Activated B cell treated with CpG ODN at 0.5 μM for 24 hours (primary cell): ENCODE measurements at regions not wholly inside any gene's neighbourhood (a gene's known extent, or its start where the extent isn't known, plus 50 kb on each side); places are given as distances from the start of the nearest gene placed in this dataset.

Source experiments
- ATAC-seq: fragments of 200-7000 bp; cut with Tn5 transposase; one replicate; pipeline ENCODE4 v1.10.0; 2021; ENCODE audit warnings: low read depth, mild to moderate bottlenecking, moderate library complexity
- CTCF ChIA-PET: fragments of 350-600 bp; sonication (Branson Sonifier 250); formaldehyde crosslinking; loops from one replicate; lab custom pipeline; 2021; ENCODE audit warnings: antibody characterized with exemption; lab: Charles Lee
- POLR2A ChIA-PET: fragments of 350-600 bp; sonication (Branson Sonifier 250); formaldehyde crosslinking; loops from one replicate; lab custom pipeline; 2021; ENCODE audit warnings: antibody characterized with exemption; lab: Charles Lee
- DNase-seq: peaks from one replicate; pipeline ENCODE4 v3.0.0; 2022
- H3K27ac Mint-ChIP-seq: one replicate; pipeline ENCODE4 v1.8.0; 2020; ENCODE audit warnings: mixed read lengths
- H3K27me3 Mint-ChIP-seq: one replicate; pipeline ENCODE4 v1.8.0; 2021; ENCODE audit warnings: mixed read lengths
- H3K36me3 Mint-ChIP-seq: one replicate; pipeline ENCODE4 v1.8.0; 2021; ENCODE audit warnings: low read depth, mixed read lengths
- H3K4me1 Mint-ChIP-seq: one replicate; pipeline ENCODE4 v1.8.0; 2021; ENCODE audit warnings: mixed read lengths
- H3K4me3 Mint-ChIP-seq: one replicate; pipeline ENCODE4 v1.8.0; 2020; ENCODE audit warnings: mild to moderate bottlenecking, mixed read lengths
- H3K9me3 Mint-ChIP-seq: one replicate; pipeline ENCODE4 v1.8.0; 2020; ENCODE audit warnings: mixed read lengths
- intact Hi-C: fragments of 100-400 bp; cut with micrococcal nuclease; formaldehyde crosslinking; loops from one replicate; pipeline ENCODE4 v1.15.1; 2024
- TF ChIP-seq, protein P1 (sequence below): fragments of 200-600 bp; IDR thresholded peaks from one replicate; pipeline ENCODE4 v1.8.0; 2022; ENCODE audit warnings: antibody characterized with exemption, mild to moderate bottlenecking

DNA sequence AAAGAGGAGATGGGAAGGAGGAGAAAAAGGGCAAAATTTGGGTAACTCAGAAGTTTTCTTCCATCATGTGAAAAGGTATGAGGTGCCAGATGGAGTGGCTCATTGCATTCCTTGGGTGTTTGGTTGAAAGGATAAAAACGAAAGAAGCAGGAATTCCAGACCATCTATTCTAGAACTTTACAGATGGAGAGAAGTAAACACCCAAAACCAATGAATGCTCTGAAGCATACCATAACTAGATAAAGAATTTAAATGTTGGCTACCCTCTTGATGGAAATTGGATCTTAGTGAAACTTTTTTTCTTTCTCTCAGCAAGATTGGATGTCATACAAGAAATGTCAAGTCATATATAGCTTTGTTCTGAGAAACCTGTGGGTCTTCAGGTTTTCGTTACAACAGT is 175.6 kb upstream of the FAR2 start:
- H3K36me3 Mint-ChIP-seq, result no peaks in the 10 kb centered on the region
- H3K9me3 Mint-ChIP-seq, result peaks cover 2% of the 10 kb centered on the region
- DNase-seq (no peak), ATAC-seq (no peak)
- H3K4me1 Mint-ChIP-seq, result no peaks in the 10 kb centered on the region
- CTCF ChIA-PET, result no interaction called here
- no peak overlapping the region for H3K27ac Mint-ChIP-seq
- no peaks in the 10 kb centered on the region for H3K27me3 Mint-ChIP-seq
- H3K4me3 Mint-ChIP-seq, result no peak overlapping the region
- TF ChIP-seq, protein P1, sequence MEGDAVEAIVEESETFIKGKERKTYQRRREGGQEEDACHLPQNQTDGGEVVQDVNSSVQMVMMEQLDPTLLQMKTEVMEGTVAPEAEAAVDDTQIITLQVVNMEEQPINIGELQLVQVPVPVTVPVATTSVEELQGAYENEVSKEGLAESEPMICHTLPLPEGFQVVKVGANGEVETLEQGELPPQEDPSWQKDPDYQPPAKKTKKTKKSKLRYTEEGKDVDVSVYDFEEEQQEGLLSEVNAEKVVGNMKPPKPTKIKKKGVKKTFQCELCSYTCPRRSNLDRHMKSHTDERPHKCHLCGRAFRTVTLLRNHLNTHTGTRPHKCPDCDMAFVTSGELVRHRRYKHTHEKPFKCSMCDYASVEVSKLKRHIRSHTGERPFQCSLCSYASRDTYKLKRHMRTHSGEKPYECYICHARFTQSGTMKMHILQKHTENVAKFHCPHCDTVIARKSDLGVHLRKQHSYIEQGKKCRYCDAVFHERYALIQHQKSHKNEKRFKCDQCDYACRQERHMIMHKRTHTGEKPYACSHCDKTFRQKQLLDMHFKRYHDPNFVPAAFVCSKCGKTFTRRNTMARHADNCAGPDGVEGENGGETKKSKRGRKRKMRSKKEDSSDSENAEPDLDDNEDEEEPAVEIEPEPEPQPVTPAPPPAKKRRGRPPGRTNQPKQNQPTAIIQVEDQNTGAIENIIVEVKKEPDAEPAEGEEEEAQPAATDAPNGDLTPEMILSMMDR, result no peak
- POLR2A ChIA-PET, result no interaction called here
- intact Hi-C loops, result no loop called here

DNA sequence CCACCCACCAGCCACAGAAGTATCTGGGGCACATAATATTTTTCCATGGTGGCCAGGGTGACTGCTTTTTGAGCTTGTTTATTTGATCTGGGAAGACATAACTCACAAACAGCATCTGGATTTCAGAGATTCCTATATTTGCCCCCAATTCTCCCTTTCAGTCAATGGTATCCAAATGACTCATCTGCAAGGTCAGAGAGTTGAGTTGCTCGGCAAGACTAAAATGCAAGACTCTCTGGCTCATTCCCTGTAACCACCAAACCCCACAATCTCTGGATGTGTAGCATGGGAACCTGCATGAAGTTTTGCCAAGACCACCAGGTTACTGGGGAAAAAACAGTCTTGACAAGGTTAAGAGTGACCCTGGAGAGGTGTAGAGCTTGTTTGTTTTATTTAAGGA is 174.9 kb upstream of the FAR2 start:
- H3K4me3 Mint-ChIP-seq, result no peak overlapping the region
- DNase-seq (no peak), ATAC-seq (no peak)
- intact Hi-C loops, result no loop called here
- ChIA-PET CTCF (no interaction called here), POLR2A (no interaction called here)
- no peak overlapping the region for H3K27ac Mint-ChIP-seq
- H3K27me3 Mint-ChIP-seq, result no peaks in the 10 kb centered on the region
- H3K9me3 Mint-ChIP-seq, result peaks cover 2% of the 10 kb centered on the region
- H3K36me3 Mint-ChIP-seq, result no peaks in the 10 kb centered on the region
- H3K4me1 Mint-ChIP-seq, result no peaks in the 10 kb centered on the region
- TF ChIP-seq, protein P1, result no peak

DNA sequence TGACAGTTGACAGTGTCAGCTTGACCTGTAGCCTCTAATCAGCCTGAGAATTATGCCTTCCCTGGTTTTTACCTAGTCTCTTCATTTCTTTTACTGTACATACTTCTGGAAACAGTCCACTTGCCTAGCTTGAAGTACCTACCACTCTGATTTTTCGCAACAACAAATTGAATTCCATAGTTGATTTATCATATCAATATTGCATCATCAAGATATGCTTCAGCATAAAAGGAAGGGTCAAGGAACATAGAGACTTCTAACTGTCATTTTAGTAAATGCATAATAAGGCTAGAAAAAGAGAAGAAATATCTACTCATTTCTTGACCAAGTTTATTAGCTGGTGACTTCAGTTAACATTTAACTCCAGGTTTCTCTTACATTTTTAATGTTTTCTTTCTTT is 174.2 kb upstream of the FAR2 start:
- intact Hi-C loops, result no loop called here
- POLR2A ChIA-PET, result no interaction called here
- no peak overlapping the region for H3K27ac Mint-ChIP-seq
- H3K4me1 Mint-ChIP-seq, result no peaks in the 10 kb centered on the region
- peaks cover 2% of the 10 kb centered on the region for H3K9me3 Mint-ChIP-seq
- TF ChIP-seq, protein P1, result no peak
- ATAC-seq (no peak), DNase-seq (no peak)
- H3K4me3 Mint-ChIP-seq, result no peak overlapping the region
- no peaks in the 10 kb centered on the region for H3K27me3 Mint-ChIP-seq
- H3K36me3 Mint-ChIP-seq, result no peaks in the 10 kb centered on the region
- CTCF ChIA-PET, result no interaction called here

DNA sequence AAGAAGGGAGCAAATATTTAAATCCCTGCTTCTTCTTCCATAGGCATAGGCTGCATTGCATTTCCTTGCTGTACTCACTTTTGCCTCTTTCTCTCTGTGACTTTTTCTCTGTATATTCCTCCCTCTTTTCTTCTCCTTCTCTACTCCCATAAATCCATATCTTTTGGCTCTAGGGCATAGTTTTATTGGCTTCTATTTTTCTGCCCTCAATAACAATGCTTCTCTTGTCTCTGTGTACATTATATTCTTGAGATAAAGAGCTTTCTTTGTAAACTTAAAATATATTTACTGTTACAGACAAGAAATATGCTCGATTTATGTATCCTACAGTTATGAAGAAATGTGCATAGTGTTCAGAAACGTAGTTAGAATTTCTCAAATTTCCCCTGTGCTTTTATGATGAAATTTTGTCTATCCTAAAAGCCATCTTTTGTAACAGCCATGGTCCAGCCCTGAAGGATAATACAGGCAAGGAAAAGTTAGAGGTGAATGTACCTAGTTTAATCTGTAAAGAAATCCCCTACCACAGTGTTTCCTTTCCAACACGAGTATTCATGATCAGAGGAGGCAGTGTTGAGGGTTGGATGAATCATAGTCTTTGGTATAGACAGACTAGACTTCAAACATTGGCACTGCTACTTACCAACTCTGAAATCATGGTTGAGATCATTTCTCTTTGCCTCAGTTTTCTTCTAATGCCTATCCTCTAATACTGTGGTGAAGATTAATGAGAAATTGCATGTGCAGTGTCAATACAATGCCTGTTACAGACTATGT is 173.3 kb upstream of the FAR2 start:
- intact Hi-C loops, result no loop called here
- peaks cover 2% of the 10 kb centered on the region for H3K9me3 Mint-ChIP-seq
- ATAC-seq, result no peak
- H3K27ac Mint-ChIP-seq, result no peak overlapping the region
- CTCF ChIA-PET, result no interaction called here
- POLR2A ChIA-PET, result no interaction called here
- TF ChIP-seq, protein P1, result no peak
- DNase-seq, result no peak
- H3K4me3 Mint-ChIP-seq, result no peak overlapping the region
- no peaks in the 10 kb centered on the region for H3K4me1 Mint-ChIP-seq
- H3K36me3 Mint-ChIP-seq, result no peaks in the 10 kb centered on the region
- H3K27me3 Mint-ChIP-seq, result no peaks in the 10 kb centered on the region

DNA sequence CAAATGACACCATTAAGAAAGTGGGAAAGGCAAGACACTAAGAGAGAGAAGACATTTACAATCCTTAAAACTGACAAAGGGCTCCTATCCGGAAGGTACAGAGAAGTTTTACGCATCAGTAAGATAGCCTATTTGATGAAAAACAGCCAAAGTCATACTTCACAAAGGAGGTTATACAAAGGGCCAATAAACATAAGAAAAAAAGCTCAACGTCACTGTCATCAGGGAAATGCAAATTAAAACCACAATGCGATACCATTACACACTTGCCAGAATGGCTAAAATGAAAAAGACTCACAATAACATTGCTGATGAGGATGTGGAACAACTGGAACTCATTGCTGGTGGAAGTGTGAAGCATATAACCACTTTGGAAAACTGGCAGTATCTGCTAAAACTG is 168.6 kb upstream of the FAR2 start:
- ATAC-seq, result no peak
- CTCF ChIA-PET, result no interaction called here

More for the DNA sequence above, 168.6 kb upstream of the FAR2 start:
- H3K27me3 Mint-ChIP-seq, result no peaks in the 10 kb centered on the region
- no peaks in the 10 kb centered on the region for H3K4me1 Mint-ChIP-seq
- TF ChIP-seq, protein P1, result no peak
- intact Hi-C loops, result no loop called here
- no peaks in the 10 kb centered on the region for H3K36me3 Mint-ChIP-seq
- POLR2A ChIA-PET, result no interaction called here
- no peak for DNase-seq
- H3K4me3 Mint-ChIP-seq, result no peak overlapping the region
- no peak overlapping the region for H3K27ac Mint-ChIP-seq
- peaks cover 2% of the 10 kb centered on the region for H3K9me3 Mint-ChIP-seq
